ENCODE measurements at regions not wholly inside any gene's neighbourhood (a gene's known extent, or its start where the extent isn't known, plus 50 kb on each side); places are given as distances from the start of the nearest gene placed in this dataset.

GRCh38 chr5:52388349-52388748 is 399.4 kb upstream of the ITGA1 start:
- TF ChIP-seq CTCF (IDR thresholded peaks at IDR 0.05; ENCODE audit: poor library complexity, severe bottlenecking) (no peak), SMC3 (conservative IDR thresholded peaks at IDR 0.05; ENCODE audit: poor library complexity) (no peak), REST (IDR thresholded peaks at IDR 0.05; ENCODE audit: borderline replicate concordance) (no peak), TAF1 (IDR thresholded peaks at IDR 0.05; ENCODE audit: low read depth) (no peak), EZH2 (IDR thresholded peaks at IDR 0.05; ENCODE audit: borderline replicate concordance, insufficient read depth, low read length, poor library complexity, severe bottlenecking) (no peak), POLR2AphosphoS5 (IDR thresholded peaks at IDR 0.05) (peak; percentile 58), RAD21 (conservative IDR thresholded peaks at IDR 0.05) (no peak), MXI1 (conservative IDR thresholded peaks at IDR 0.05; ENCODE audit: poor library complexity, severe bottlenecking) (no peak), EP300 (conservative IDR thresholded peaks at IDR 0.05; ENCODE audit: poor library complexity, severe bottlenecking) (peak; percentile 77)
- Histone ChIP-seq H3K27ac (ENCODE audit: low read length) (no peak overlapping the region), H3K27me3 (ENCODE audit: insufficient read depth, low read depth, low read length) (no peaks in the 10 kb centered on the region)

GRCh38 chr5:52392321-52392720 is 395.4 kb upstream of the ITGA1 start:
- Histone ChIP-seq H3K9me2 (ENCODE audit: insufficient read depth, low read length) (no peaks in the 10 kb centered on the region), H3K27me3 (ENCODE audit: insufficient read depth, low read depth, low read length) (no peaks in the 10 kb centered on the region), H3K4me2 (ENCODE audit: low read length) (no peak overlapping the region), H3K79me2 (replicated peaks; ENCODE audit: insufficient read depth, low read length) (no peaks in the 10 kb centered on the region), H2AFZ (ENCODE audit: low read depth, low read length) (no peak overlapping the region), H4K20me1 (ENCODE audit: insufficient read depth) (no peaks in the 10 kb centered on the region), H3K9ac (ENCODE audit: low read length) (no peak overlapping the region), H3K27ac (ENCODE audit: low read length) (no peak overlapping the region), H3K9me3 (ENCODE audit: low read length) (no peaks in the 10 kb centered on the region), H3K4me3 (ENCODE audit: low read length) (no peak overlapping the region), H3K36me3 (ENCODE audit: insufficient read depth, low read length) (no peaks in the 10 kb centered on the region), H3F3A (ENCODE audit: insufficient read depth, low read length, poor library complexity, severe bottlenecking) (no peaks in the 10 kb centered on the region)
- TF ChIP-seq TAF1 (IDR thresholded peaks at IDR 0.05; ENCODE audit: low read depth): no peak
- no peak for TF ChIP-seq RAD21 (conservative IDR thresholded peaks at IDR 0.05)

More at GRCh38 chr5:52388349-52388748, 399.4 kb upstream of the ITGA1 start:
- no peaks in the 10 kb centered on the region for H3K9me3 ChIP-seq (ENCODE audit: low read length)
- no peak overlapping the region for H3K9ac ChIP-seq (ENCODE audit: low read length)
- no peak overlapping the region for H2AFZ ChIP-seq (ENCODE audit: low read depth, low read length)
- no peaks in the 10 kb centered on the region for H3K36me3 ChIP-seq (ENCODE audit: insufficient read depth, low read length)
- H3K4me2 ChIP-seq (ENCODE audit: low read length): no peak overlapping the region
- no peaks in the 10 kb centered on the region for H4K20me1 ChIP-seq (ENCODE audit: insufficient read depth)
- H3K4me3 ChIP-seq (ENCODE audit: low read length): no peak overlapping the region
- H3K9me2 ChIP-seq (ENCODE audit: insufficient read depth, low read length): no peaks in the 10 kb centered on the region
- H3F3A ChIP-seq (ENCODE audit: insufficient read depth, low read length, poor library complexity, severe bottlenecking): no peaks in the 10 kb centered on the region
- H3K79me2 ChIP-seq (replicated peaks; ENCODE audit: insufficient read depth, low read length): no peaks in the 10 kb centered on the region

GRCh38 chr5:52409835-52410234 is 377.9 kb upstream of the ITGA1 start:
- Histone ChIP-seq H3K9ac (ENCODE audit: low read length) (no peak overlapping the region), H3K9me3 (ENCODE audit: low read length) (no peaks in the 10 kb centered on the region), H3K27me3 (ENCODE audit: insufficient read depth, low read depth, low read length) (no peaks in the 10 kb centered on the region), H4K20me1 (ENCODE audit: insufficient read depth) (no peaks in the 10 kb centered on the region), H3K4me2 (ENCODE audit: low read length) (no peak overlapping the region), H3K4me3 (ENCODE audit: low read length) (no peak overlapping the region), H3K36me3 (ENCODE audit: insufficient read depth, low read length) (no peaks in the 10 kb centered on the region), H3K27ac (ENCODE audit: low read length) (no peak overlapping the region), H3K79me2 (replicated peaks; ENCODE audit: insufficient read depth, low read length) (no peaks in the 10 kb centered on the region), H3K9me2 (ENCODE audit: insufficient read depth, low read length) (no peaks in the 10 kb centered on the region), H3F3A (ENCODE audit: insufficient read depth, low read length, poor library complexity, severe bottlenecking) (no peaks in the 10 kb centered on the region), H2AFZ (ENCODE audit: low read depth, low read length) (no peak overlapping the region)
- no peak for TF ChIP-seq EZH2 (IDR thresholded peaks at IDR 0.05; ENCODE audit: borderline replicate concordance, insufficient read depth, low read length, poor library complexity, severe bottlenecking)
- no peak for TF ChIP-seq POLR2AphosphoS5 (IDR thresholded peaks at IDR 0.05)
- no peak for TF ChIP-seq REST (IDR thresholded peaks at IDR 0.05; ENCODE audit: borderline replicate concordance)
- TF ChIP-seq EP300 (conservative IDR thresholded peaks at IDR 0.05; ENCODE audit: poor library complexity, severe bottlenecking): no peak
- no peak for TF ChIP-seq MXI1 (conservative IDR thresholded peaks at IDR 0.05; ENCODE audit: poor library complexity, severe bottlenecking)
- no peak for TF ChIP-seq RAD21 (conservative IDR thresholded peaks at IDR 0.05)
- no peak for TF ChIP-seq SMC3 (conservative IDR thresholded peaks at IDR 0.05; ENCODE audit: poor library complexity)
- TF ChIP-seq TAF1 (IDR thresholded peaks at IDR 0.05; ENCODE audit: low read depth): no peak
- TF ChIP-seq CTCF (IDR thresholded peaks at IDR 0.05; ENCODE audit: poor library complexity, severe bottlenecking): no peak
